DMS 273 (cell line): ENCODE measurements at regions not wholly inside any gene's neighbourhood (a gene's known extent, or its start where the extent isn't known, plus 50 kb on each side); places are given as distances from the start of the nearest gene placed in this dataset.

Source experiments
- DNase-seq: peaks from one replicate; lab custom pipeline; 2025; ENCODE audit not compliant: unreplicated experiment; lab: John Stamatoyannopoulos, UW

- no peak for DNase-seq
These were observed 148.0 kb upstream of the SLC14A2 start for GRCh38 chr18:45467293-45467692.

DNA sequence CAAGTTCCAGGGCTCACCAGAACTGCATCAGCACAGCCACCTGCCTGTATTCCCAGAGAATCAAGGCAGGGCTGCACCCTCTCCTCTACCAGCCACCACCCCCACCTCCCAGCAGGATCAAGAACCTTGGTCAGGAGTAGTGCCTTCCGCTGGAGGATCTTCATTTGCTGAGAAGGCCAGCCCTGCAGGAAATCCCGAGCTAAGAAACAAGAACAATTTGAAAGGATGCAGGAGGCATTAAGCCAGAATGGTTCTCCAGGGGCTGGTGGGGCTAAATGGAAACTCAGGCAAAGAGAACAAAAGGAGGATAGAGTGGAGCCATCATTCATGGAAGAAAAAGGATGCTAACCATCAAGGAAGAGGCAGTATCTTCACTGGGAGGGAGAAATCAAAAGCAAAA, 147.3 kb upstream of the SLC14A2 start:
- DNase-seq: no peak

GRCh38 chr18:45478889-45479288, 136.4 kb upstream of the SLC14A2 start:
- DNase-seq: no peak

DNA sequence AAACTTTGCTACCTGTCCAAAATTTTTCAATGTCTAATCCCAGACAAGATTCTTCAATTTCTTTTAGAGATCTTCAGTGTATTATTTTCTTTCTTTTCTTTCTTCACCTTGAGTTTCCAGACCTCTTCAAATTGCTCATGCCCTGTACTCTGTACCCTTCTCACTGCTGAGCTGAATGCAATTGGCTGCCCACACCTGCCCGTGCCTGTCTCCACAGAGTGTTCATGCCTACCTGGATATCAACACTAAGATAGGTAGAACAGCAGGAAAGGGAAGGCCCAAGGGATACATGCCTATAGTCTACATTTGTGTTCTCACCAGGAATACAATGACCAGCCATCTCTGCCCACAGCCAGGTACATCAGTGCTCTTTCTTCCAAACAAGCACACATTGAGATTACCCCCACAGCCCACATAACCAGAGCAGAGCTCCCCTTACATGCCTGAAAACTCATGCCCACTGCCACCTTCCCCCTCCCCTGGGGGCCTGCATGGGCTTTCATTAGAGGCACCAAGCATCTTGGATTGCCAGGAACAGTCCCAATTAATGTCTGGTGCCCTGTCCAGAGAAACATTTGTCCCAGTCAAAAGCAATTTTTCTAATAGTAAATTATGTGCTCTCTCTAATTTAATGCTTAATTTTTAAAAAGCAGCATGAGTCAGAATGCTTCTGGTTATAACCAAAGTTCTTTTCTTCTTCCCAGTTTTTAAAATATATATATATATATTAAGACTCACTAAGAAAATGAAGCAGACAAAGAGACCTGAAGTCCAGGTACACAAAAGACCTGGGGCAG, 134.9 kb upstream of the SLC14A2 start:
- no peak for DNase-seq

DNA sequence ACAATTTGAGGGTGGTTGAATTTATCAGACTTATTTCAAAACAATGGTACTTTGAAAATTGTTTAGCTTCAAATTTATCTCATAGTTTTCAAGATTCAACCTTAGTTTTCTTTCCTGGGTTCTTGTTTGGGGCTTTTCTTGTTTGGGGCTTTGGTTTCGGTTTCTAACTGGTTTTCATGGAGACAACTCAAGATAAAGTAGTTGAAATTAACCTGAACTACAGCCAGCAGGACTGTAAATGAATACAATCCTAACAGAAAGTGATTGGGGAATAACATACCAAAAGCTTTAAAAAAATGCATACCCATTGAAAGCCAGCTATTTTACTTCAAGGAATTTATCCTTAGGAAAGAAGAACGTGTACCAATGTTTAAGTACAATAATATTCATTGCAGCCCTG, 133.5 kb upstream of the SLC14A2 start:
- DNase-seq: no peak

DNA sequence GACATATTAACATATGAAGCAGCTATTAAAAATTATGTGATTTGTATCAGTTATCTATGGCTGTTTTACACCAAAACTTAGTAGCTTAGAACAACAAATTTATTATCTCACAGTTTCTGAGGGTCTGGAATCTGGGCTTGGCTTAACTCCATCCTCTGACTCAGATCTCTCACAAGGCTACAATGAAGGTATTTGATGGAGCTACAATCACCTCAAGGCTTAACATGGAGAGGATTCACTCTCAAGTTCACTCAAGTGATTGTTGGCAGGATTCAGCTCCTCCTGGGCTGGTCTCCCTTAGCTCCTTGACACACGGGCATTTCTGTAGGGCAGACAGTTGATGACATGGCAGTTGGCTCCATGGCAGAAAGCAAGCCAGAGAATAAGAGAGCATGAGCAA, 133.0 kb upstream of the SLC14A2 start:
- no peak for DNase-seq

DNA sequence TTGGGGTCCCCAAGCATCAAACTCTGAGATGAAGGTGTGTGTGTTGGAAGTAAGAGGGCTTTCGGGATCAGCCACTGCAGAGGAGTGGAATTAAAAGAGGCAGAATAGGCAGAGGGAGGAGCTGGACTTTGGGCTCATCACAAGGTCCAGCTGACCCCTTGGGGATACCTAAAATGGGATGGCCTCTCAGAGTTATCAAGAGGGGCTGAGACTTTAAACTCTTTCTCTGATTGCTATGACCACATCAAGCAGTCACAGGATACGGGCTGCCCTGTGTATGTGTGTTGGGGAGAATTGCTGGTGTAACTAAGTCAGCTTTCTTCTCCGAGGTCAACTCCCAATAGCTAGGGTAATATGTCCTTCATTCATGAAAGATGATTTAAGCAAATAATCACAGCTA, 127.7 kb upstream of the SLC14A2 start:
- DNase-seq: no peak

- DNase-seq: peak; percentile 34
These were observed 126.6 kb upstream of the SLC14A2 start for GRCh38 chr18:45488645-45489044.

GRCh38 chr18:45493830-45494229, 121.4 kb upstream of the SLC14A2 start:
- DNase-seq: no peak

DNA sequence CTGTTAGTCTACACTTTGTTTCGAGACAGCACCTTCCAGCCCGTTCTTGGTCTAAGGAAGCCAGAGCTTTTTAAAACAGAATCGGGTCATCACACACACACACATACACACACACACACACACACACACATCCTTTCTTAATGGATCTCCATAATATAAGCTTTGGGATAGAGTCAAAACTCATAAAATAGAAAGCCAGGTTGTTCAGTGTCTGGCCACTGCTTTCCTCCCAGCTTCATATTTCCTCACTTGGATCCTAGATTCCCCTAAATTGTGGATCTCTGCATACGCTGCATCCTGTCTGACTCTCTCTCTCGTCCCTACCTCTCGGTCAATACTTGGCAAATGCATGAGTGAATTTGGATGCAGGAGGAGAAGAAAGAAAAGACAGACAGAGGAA, 120.5 kb upstream of the SLC14A2 start:
- no peak for DNase-seq

DNA sequence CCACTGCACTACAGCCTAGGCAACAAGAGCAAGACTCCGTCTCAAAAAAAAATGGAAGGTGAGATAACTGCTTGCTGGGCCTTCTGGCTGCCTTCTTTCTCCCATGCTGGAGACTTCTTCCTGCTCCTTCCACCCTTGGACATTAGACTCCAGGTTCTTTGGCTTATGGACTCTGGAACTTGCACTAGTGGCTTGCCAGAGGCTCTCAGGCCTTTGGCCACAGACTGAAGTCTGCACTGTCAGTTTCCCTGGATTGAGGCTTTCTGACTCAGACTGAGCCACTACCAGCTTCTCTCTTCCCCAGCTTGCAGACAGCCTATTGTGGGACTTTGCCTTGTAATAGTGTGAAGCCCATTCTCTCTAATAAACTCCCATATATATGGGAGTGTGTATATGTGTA, 118.5 kb upstream of the SLC14A2 start:
- DNase-seq: no peak

- no peak for DNase-seq
These were observed 117.5 kb upstream of the SLC14A2 start for GRCh38 chr18:45497595-45498286.

DNA sequence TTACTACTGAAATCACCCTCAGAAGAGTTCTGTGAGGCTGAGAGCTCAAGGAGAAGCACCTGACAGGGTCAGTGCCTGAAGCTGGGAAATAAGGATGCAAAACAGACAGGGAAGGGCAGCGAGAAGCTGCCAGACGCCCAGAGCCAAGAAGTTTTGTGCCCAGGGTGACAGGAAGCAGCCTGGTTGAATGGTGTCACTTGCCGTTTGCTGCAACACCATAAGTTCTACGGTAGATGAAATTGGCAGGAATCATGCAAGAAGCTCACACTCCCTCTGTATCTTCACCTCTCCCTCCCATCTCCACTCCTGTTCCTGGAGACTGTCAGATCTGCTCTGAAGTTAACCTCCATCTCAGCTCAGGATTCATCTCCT, 117.0 kb upstream of the SLC14A2 start:
- no peak for DNase-seq

GRCh38 chr18:45503990-45504389, 111.3 kb upstream of the SLC14A2 start:
- no peak for DNase-seq

GRCh38 chr18:45505497-45506206, 109.6 kb upstream of the SLC14A2 start:
- peak; percentile 72 for DNase-seq

DNA sequence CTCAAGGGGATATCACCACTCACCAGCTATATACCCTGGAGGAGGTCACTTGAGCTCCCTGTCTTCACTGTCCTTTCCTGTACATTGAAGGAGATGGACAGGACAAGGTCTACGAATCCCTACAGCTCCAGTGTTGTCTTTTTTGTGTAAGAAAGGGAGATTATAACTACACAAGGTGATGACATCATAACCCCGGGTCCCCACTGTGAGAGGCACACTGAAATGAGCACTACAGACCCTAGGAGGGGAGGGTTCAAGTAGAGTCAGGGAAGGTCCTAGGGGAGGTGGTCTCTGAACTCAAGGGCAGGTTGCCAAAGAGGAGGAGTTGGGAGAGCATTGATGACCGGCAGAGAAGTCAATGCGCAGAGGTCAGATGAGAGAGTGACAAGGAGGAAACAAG, 108.3 kb upstream of the SLC14A2 start:
- DNase-seq: no peak

GRCh38 chr18:45509535-45509934, 105.7 kb upstream of the SLC14A2 start:
- no peak for DNase-seq

DNA sequence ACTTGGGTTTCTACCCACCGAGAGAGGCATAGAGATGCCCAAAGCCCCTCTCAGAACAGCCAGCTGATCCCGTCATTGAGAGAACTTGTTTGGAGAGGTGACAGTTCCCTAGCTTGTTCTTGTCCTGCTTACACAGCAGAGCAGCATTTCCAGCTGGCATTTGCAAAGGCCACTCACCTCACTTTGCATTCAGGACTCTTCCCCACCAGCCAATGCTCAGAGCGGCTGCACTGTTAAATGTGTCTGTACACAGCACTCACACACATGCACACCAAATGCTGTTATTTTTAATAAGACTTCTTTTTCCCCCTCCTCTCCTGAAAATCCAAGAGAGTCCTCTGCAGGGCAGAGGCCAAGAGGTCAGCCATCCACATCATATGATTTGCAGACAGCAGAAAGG, 104.6 kb upstream of the SLC14A2 start:
- no peak for DNase-seq

DNA sequence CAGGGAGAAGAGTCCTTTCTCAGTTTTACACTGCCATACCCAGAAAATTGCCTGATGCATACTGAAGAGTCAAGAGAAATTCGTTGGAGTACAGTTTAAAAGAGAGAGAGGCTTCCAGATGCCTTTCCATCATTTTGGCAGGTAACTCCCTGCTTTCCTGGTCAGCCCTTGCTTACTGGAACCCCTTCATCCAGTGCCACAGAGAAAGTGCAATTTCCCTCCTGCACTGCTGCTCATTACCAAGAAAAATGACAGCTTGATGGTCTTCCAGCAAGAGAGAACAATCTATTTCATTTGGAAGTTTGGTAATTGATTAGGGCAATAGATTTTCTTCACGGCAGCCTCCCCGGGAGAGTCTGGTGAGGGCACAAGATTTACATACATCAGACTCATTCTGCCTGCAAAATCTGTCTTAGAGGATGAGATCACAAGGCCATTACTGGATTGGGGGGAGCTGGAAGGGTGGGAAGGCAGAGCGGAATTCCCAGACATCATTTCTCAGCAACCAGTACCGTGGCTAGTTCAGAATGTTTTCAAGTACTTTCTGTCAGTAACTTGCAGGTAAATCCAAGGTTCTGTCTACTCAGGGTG, 102.8 kb upstream of the SLC14A2 start:
- DNase-seq: no peak

- no peak for DNase-seq
These were observed 98.0 kb upstream of the SLC14A2 start for GRCh38 chr18:45517181-45517741.
